H1 (cell line): ENCODE measurements at regions not wholly inside any gene's neighbourhood (a gene's known extent, or its start where the extent isn't known, plus 50 kb on each side); places are given as distances from the start of the nearest gene placed in this dataset.

ENCODE experiments used
- CTCF ChIA-PET: fragments of 300-600 bp; sonication (Branson Sonifier 250); formaldehyde crosslinking; loops from one replicate; lab custom pipeline; 2021; ENCODE audit not compliant: partially characterized antibody; lab: Charles Lee
- POLR2A ChIA-PET: fragments of 300-600 bp; sonication (Branson Sonifier 250); formaldehyde crosslinking; loops from one replicate; lab custom pipeline; 2021; ENCODE audit warnings: inconsistent platforms; ENCODE audit not compliant: partially characterized antibody; lab: Charles Lee
- DNase-seq, 2 experiments: peaks; one replicate each; pipeline versions ENCODE4 v3.0.0 to v3.0.0-alpha.2; 2010 to 2022; ENCODE audit warnings: low spot score in 2 of 2, low read depth in 1 of 2, mixed read lengths in 1 of 2
- FAIRE-seq: peaks from 2 replicates; lab custom pipeline; 2011; peaks lifted over from hg19 to GRCh38; lab: Jason Lieb, UNC
- H2AFZ ChIP-seq: 2 replicates; pipeline ENCODE4 v1.8.1; 2012; ENCODE audit warnings: low read length, inconsistent platforms
- H2AK5ac ChIP-seq: 2 replicates; pipeline ENCODE4 v1.6.1; 2013; ENCODE audit warnings: low read depth, low read length
- H2BK120ac ChIP-seq: replicated peaks from 2 replicates; pipeline ENCODE3; 2013; ENCODE audit warnings: low read depth, low read length, inconsistent platforms
- H2BK12ac ChIP-seq: 2 replicates; pipeline ENCODE4 v1.6.1; 2013; ENCODE audit warnings: low read depth, low read length
- H2BK15ac ChIP-seq: 2 replicates; pipeline ENCODE4 v1.6.1; 2013; ENCODE audit warnings: low read length
- H2BK20ac ChIP-seq: 2 replicates; pipeline ENCODE4 v1.6.1; 2013; ENCODE audit warnings: low read length
- H2BK5ac ChIP-seq: 2 replicates; pipeline ENCODE4 v1.6.1; 2013; ENCODE audit warnings: low read depth, low read length
- H3K14ac ChIP-seq: 2 replicates; pipeline ENCODE4 v1.6.1; 2013; ENCODE audit warnings: inconsistent platforms; ENCODE audit not compliant: insufficient read length
- H3K18ac ChIP-seq: 2 replicates; pipeline ENCODE4 v1.6.1; 2013; ENCODE audit warnings: low read length; ENCODE audit errors: extremely low read depth
- H3K23ac ChIP-seq: 2 replicates; pipeline ENCODE4 v1.6.1; 2013; ENCODE audit warnings: inconsistent platforms; ENCODE audit not compliant: insufficient read length
- H3K23me2 ChIP-seq: 2 replicates; pipeline ENCODE4 v1.6.1; 2013; ENCODE audit warnings: low read depth, low read length
- H3K27ac ChIP-seq: 2 replicates; pipeline ENCODE4 v1.6.1; 2011; ENCODE audit warnings: low read depth, low read length, inconsistent platforms
- H3K27me3 ChIP-seq, 4 experiments: replicated peaks in 1 of 4; 1 replicate in 1 of 4; 2 replicates in 3 of 4; pipeline versions ENCODE4 v1.6.1 to v1.8.1; 2011 to 2013; ENCODE audit warnings: low read length in 3 of 4, mild to moderate bottlenecking in 3 of 4, inconsistent platforms in 2 of 4, mixed read lengths in 2 of 4, moderate library complexity in 1 of 4; ENCODE audit not compliant: control insufficient read depth in 3 of 4, insufficient read depth in 3 of 4; ENCODE audit errors: extremely low read depth in 1 of 4
- H3K36me3 ChIP-seq, 4 experiments: 2 replicates each; pipeline versions ENCODE4 v1.6.1 to v1.8.1; 2011 to 2013; ENCODE audit warnings: mild to moderate bottlenecking in 4 of 4, low read length in 3 of 4, moderate library complexity in 2 of 4, control low read depth in 1 of 4, inconsistent platforms in 1 of 4; ENCODE audit not compliant: insufficient read depth in 4 of 4, control insufficient read depth in 2 of 4
- H3K4ac ChIP-seq: replicated peaks from 2 replicates; pipeline ENCODE3; 2013; ENCODE audit warnings: low read length, low read depth, mixed read lengths, inconsistent platforms; ENCODE audit not compliant: insufficient read length
- H3K4me1 ChIP-seq, 4 experiments: replicated peaks in 1 of 4; 1 replicate in 1 of 4; 2 replicates in 3 of 4; pipeline versions ENCODE4 v1.6.1 to v1.8.1; 2011 to 2013; ENCODE audit warnings: low read length in 3 of 4, inconsistent platforms in 2 of 4, mixed read lengths in 1 of 4; ENCODE audit not compliant: insufficient read depth in 4 of 4, control insufficient read depth in 3 of 4
- H3K4me2 ChIP-seq, 2 experiments: 2 replicates each; pipeline versions ENCODE4 v1.6.1 to v1.8.1; 2011 to 2013; ENCODE audit warnings: low read depth in 2 of 2, low read length in 2 of 2, control low read depth in 1 of 2, inconsistent platforms in 1 of 2, mild to moderate bottlenecking in 1 of 2; ENCODE audit not compliant: insufficient read depth in 1 of 2
- H3K4me3 ChIP-seq, 4 experiments: fragments of 200-600, 300-600 bp in 1 of 4; sonication (generic), shearing (Covaris generic), sonication (Bioruptor Twin) in 1 of 4; 2 replicates each; pipeline versions ENCODE4 v1.5.1 to v1.8.1; 2011 to 2016; ENCODE audit warnings: low read length in 4 of 4, low read depth in 3 of 4, control low read depth in 2 of 4, inconsistent platforms in 2 of 4, mild to moderate bottlenecking in 2 of 4, mixed read lengths in 1 of 4, moderate library complexity in 1 of 4; ENCODE audit not compliant: insufficient read depth in 2 of 4; ENCODE audit errors: extremely low read depth in 1 of 4
- H3K56ac ChIP-seq: replicated peaks from 2 replicates; pipeline ENCODE3; 2013; ENCODE audit warnings: low read depth, mild to moderate bottlenecking, mixed read lengths, low read length, inconsistent platforms; ENCODE audit not compliant: insufficient read length
- H3K79me1 ChIP-seq: 2 replicates; pipeline ENCODE4 v1.6.1; 2013; ENCODE audit warnings: low read depth, low read length, control low read depth
- H3K79me2 ChIP-seq, 2 experiments: 2 replicates each; pipeline versions ENCODE4 v1.6.1 to v1.8.1; 2012 to 2013; ENCODE audit warnings: low read length in 2 of 2, mild to moderate bottlenecking in 2 of 2, inconsistent platforms in 1 of 2; ENCODE audit not compliant: insufficient read depth in 2 of 2, control insufficient read depth in 1 of 2
- H3K9ac ChIP-seq, 4 experiments: replicated peaks in 1 of 4; 1 replicate in 1 of 4; 2 replicates in 3 of 4; pipeline versions ENCODE4 v1.6.1 to v1.8.1; 2011 to 2013; ENCODE audit warnings: low read depth in 3 of 4, low read length in 3 of 4, control low read depth in 2 of 4, mild to moderate bottlenecking in 2 of 4, moderate library complexity in 2 of 4, inconsistent platforms in 1 of 4; ENCODE audit errors: extremely low read depth in 1 of 4
- H3K9me3 ChIP-seq, 2 experiments: 2 replicates each; pipeline versions ENCODE4 v1.6.1 to v1.8.1; 2012 to 2013; ENCODE audit warnings: mild to moderate bottlenecking in 2 of 2, moderate library complexity in 2 of 2, control low read depth in 1 of 2, inconsistent platforms in 1 of 2, low read depth in 1 of 2, low read length in 1 of 2, mixed read lengths in 1 of 2; ENCODE audit not compliant: insufficient read depth in 2 of 2
- H4K20me1 ChIP-seq, 2 experiments: replicated peaks in 1 of 2; 2 replicates each; pipeline versions ENCODE3 to v1.8.1; 2011 to 2013; ENCODE audit warnings: inconsistent platforms in 2 of 2, low read length in 2 of 2, mild to moderate bottlenecking in 1 of 2; ENCODE audit not compliant: insufficient read depth in 2 of 2, control insufficient read depth in 1 of 2
- H4K5ac ChIP-seq: 2 replicates; pipeline ENCODE4 v1.6.1; 2013; ENCODE audit warnings: low read length, low read depth, mixed read lengths, inconsistent platforms; ENCODE audit not compliant: insufficient read length
- H4K8ac ChIP-seq: 2 replicates; pipeline ENCODE4 v1.8.0; 2013; ENCODE audit warnings: mild to moderate bottlenecking, moderate library complexity, low read length, inconsistent platforms; ENCODE audit not compliant: insufficient read depth; ENCODE audit errors: extremely low read depth
- H4K91ac ChIP-seq: replicated peaks from 2 replicates; pipeline ENCODE3; 2013; ENCODE audit warnings: low read length, mixed read lengths, inconsistent platforms; ENCODE audit not compliant: insufficient read length
- YY1 ChIP-seq: IDR thresholded peaks from 2 replicates; pipeline ENCODE4 v1.6.1; 2011; ENCODE audit warnings: low read depth, mild to moderate bottlenecking, low read length
- WGBS, 2 experiments: shearing (Covaris generic) in 1 of 2; methylation state at CpG; one replicate each; pipeline versions ENCODE4 v1.1.6 to v1.1.7; 2013 to 2015; ENCODE audit warnings: low lambda C conversion rate in 2 of 2, mixed read lengths in 2 of 2, inconsistent platforms in 1 of 2, low coverage in 1 of 2, missing lambda C conversion rate in 1 of 2; ENCODE audit not compliant: insufficient replicate concordance in 2 of 2, insufficient coverage in 1 of 2, insufficient read length in 1 of 2; ENCODE audit errors: extremely low coverage in 1 of 2, missing lambda C conversion rate in 1 of 2; 5-methylcytosine and 5-hydroxymethylcytosine counted together

DNA sequence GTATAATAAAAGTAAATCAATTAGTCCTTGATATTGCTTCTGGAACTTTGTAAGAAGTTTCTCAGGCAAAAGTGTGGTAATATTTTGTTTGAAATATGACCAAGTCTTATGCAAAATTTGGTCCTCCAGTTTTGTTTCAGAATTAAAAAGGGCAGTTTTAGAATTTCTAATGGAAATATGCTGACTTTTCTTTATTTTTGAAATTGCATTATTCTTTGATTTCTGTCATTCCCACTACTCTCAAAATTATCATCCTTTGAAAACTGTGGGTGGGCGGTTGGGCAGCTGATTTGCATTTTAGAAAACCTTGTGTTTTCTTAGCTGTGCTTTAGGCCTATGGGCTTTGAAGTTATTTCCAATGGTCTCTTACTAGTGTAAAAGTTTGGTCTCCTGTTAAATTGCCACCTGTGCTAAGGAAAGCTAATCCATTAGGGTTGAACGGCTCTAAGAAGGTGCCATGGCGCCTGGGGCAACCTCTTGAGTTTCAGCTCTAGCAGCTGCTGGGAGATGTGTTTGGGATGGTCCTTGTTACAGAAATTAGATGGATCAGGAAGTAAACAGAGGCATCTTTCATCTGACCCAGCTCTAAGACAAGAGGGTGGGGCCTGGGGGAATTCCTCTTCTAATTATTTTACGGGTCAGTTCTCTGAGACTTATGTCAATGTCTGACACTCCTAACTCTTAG lies 880.8 kb upstream of the SLC35B3 start:
- Histone ChIP-seq H4K5ac (no peak overlapping the region), H3K4me2 (no peak overlapping the region), H3K27me3 (no peaks in the 10 kb centered on the region), H3K14ac (no peak overlapping the region), H2BK20ac (no peak overlapping the region), H3K27ac (no peak overlapping the region), H3K56ac (no peak overlapping the region), H3K9ac (no peak overlapping the region), H3K79me1 (no peaks in the 10 kb centered on the region), H3K23me2 (no peaks in the 10 kb centered on the region), H3K4ac (no peak overlapping the region), H3K18ac (no peak overlapping the region), H3K36me3 (no peaks in the 10 kb centered on the region), H3K79me2 (no peaks in the 10 kb centered on the region), H2BK5ac (no peak overlapping the region), H3K4me3 (no peak overlapping the region), H2BK15ac (no peak overlapping the region), H2AFZ (no peak overlapping the region), H2BK12ac (no peak overlapping the region), H3K4me1 (no peaks in the 10 kb centered on the region; a peak in 1 of 7 replicates), H2BK120ac (no peak overlapping the region), H4K20me1 (no peaks in the 10 kb centered on the region), H3K9me3 (no peaks in the 10 kb centered on the region), H3K23ac (no peak overlapping the region), H2AK5ac (no peak overlapping the region), H4K91ac (no peak overlapping the region), H4K8ac (no peak overlapping the region)
- 97% methylated on average over 4 of the region's 4 CpGs; no CpG with 5 or more reads in 1 of the 2 experiments for WGBS, 2 experiments
- CTCF ChIA-PET = interaction anchor here (1.4 kb wide), 1 partner anchor 8 kb away, joined by 3 read pairs; no protein-coding TSS in a partner anchor
- DNase-seq = no peak
- no peak for TF ChIP-seq YY1
- FAIRE-seq = no peak
- POLR2A ChIA-PET = no interaction called here
